Stromal cell of bone marrow (primary cell): ENCODE measurements at regions not wholly inside any gene's neighbourhood (a gene's known extent, or its start where the extent isn't known, plus 50 kb on each side); places are given as distances from the start of the nearest gene placed in this dataset.
"Not testable (repeated sequence)": the region's sequence is repeated elsewhere in the genome, so short reads cannot be mapped to it uniquely, and the experiment has no call there.

Experiments used
- DNase-seq: peaks from one replicate; pipeline ENCODE4 v3.0.0-alpha.2; 2012; ENCODE audit warnings: low read depth

DNA sequence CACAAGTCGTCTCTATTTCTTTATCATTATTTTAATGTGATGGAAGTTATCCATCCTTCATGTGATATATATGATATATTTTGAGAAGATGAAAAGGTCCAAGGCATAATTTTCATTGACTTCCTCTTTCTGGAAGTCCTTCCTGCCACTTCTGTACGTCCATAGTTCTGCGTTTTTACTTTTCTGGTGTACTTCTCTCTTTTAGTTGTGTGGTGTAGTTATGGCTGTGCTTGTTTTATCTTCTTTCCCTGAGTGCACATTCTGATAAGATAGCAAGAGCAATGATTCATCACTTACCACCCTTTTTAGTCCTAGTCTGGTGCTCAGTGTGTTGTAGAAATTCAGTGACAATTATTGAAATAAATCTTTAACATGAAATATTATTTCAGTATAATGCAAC lies 231.3 kb upstream of the FERD3L start:
- no peak for DNase-seq

DNA sequence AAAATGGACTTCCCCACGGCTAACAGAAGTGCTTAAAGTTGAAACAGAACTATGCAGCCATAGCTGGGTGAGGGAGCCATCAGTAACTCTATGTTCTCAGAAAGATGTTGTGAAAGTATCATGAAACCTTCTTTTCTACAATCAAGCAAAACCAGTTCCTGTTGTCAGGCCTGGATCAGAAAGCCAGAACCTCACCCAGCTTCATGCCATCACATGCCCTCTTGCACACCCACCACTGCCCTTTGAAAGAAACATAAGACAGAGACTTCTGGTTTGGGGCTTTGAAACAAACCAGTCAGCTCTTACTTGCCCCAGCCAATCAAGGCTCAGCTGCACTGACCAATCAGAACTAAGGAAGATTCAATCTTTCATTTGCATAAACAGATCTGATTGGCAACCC lies 230.8 kb upstream of the FERD3L start:
- DNase-seq, result no peak

DNA sequence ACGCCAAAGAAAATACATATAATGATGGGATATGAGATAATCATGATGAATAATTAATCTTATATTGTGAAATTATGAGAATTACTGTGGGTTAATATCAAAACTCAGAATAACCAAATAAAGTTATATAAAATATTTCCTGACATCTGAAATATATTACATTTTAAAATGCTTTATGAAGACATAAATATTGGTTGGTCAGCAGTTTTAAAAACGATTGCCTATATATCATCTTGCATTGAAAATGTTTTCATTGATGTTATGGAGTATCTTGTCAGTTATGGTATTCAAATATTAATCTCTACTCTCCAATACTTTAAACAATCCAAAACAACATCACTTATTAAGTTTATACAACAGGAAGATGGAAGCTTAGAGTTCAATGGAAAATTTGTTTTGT lies 228.1 kb upstream of the FERD3L start:
- no peak for DNase-seq

DNA sequence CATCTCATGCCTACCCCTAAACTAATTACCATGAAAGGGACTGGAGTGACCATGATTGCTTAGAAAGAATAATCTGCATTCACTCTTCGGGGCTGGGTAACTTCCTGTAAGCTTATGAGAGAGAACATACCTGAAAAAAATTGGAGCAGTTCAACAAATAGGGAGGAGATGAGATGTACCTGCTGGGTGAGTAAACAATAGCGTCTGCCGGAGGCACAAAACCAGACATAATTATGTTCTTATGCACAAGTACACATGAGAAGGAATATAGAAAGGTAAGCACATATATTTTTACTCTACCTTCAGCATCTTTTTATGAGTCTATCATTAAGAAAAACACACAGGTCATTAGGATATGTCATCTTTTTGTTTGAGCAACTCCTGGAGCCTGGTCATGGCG lies 224.6 kb upstream of the FERD3L start:
- DNase-seq, result no peak

DNA sequence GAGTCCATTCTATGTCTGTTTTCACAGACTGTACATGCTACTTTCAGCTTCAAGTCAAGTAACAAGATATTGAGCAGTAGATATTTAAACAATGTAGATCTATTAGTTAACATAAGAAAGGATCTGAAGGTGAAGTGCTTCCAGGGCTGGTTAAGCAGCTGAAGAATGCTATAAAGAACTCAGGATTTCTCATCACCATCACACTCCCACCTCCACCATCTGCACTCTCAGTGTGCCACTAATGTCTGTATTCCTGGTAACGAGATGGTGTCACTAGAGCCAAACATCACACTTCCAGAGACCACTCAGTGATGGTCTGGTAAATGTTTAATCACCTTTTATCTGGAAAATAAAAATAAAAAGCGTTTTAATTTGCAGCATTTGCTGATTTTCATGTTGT lies 224.0 kb upstream of the FERD3L start:
- no peak for DNase-seq

DNA sequence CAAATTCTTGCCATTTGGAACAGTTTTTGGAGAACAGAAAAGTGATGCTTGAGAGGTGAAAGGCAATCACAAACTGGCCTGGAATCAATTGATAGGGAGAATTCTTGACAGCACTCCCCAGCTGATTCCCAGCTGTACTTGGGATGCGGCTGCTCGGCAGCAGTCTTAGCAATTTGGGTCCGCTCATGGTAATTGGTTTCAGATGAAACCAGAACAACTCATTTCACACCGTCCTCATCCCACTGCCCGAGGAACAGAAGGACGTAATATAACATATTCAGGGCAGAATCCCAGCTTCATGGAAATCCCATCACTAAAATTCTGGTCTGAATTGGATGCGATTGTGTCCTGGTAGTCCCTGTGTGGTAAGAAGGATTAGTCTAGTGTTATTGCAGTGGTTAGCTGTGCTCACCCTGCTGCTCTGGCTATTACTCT lies 223.3 kb upstream of the FERD3L start:
- DNase-seq, result no peak

DNA sequence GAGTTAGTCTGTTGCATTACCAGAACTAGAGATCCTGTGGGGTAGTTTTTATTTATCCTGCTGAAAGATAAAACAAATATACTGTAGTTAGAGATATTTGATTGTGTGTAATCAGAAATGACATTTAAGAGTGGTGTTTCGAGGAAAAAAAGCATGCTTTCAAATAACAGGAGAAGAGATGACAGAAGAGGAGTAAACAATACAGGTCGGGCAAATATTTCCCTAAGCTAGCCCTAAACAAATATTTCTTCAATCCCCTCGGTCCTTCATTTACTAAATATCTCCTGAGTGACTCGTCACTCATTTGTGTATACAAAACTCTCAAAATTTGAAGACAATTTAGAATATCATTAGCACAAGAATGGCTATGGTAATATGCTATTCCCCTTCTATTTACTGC lies 219.7 kb upstream of the FERD3L start:
- no peak for DNase-seq

DNA sequence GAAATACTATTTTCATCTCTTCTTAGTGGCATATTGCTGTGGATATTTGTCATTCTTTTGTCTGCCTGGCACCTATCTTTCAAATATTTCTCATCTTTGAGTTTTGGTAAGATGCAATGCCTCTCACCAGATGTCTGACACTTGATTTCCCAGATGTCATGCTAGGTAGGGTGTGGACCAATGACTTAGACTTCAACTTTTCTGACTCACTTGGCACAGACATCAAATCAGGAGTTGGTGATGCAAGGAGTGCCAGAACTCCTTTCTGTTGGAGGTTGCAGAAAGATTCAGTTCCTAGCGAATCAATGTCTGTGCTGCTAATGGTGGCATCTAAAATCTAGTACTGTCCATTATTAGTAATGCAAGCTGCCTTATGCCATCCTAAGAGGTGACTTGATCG lies 216.9 kb upstream of the FERD3L start:
- peak; percentile 57 for DNase-seq

DNA sequence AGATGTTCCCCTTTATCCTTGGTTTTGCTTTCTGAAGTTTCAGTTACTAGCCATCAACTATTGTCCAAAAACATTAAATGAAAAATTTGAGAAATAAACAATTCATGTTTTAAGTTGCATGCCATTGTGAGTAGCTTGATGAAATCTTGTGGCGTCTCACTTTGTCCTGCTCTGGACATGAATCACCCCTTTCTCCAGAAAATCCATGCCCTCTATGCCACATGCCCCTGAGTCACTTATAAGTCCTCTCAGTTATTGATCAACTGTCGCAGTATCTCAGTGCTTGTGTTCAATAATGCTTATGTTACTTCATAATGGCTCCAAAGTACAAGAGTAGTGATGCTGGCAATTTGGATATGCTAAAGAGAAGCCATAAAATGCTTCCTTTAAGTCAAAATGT lies 208.0 kb upstream of the FERD3L start:
- DNase-seq, result peak; percentile 25

DNA sequence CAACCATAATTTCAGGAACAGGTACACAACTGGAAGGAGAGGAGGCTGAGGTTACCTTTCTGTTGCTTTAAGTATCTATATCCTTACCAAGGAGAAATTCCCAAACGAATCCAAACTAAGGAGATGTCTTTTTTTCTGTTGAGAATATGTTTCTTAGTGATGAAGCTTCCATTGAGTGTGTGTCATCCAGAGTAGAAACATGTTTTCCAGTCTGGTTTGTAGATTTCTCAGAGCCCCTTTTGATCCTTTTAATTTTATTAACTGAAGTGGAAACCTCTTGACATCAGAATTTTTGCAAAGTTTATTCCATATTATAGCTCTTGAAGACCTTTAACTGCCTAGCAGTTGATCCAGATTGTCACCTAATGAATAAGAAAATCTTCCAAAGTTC lies 207.1 kb upstream of the FERD3L start:
- peak; percentile 20 for DNase-seq

DNA sequence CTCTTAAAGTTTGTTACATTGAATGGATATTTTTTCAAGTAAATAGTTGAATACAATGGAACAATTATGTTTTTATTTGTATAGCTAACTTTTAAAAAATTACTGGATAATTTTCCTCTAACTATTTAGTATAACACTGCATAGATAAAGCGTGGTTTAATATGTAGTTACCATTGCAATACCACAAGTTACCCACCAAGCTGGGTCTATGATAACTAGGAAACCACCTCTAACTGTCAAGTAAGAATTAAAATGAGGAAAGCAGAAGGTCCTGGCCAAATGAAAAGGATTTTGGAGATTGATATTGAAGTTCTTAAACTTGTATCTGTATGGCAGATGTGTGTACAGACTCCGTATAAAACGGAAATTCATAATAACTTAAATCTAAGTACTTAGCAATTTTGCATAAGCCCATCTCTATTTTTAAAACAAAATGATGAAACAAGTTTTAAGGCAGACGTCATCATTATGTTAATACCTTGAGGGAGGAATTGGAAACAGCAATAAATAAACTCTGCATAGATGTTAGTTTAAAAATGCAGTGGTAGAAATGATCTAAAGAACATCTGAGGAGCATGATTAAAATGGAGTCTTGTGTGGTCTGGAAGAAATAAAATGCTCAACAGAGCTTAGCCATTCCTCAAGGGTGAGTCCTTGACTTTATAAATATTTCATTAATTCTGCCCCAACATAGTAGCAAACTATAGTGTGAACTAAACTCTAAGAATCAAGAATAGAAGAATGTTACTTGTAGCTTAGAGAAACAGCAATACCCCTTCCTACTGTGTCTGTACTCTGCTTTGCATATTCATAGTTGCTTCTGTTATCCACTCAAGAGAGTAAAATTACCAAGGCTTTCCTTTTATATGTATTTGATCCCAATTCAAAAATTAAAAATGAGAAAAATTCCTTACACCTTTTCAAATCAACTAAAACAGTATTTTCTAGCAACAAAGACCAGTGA lies 206.4 kb upstream of the FERD3L start:
- no peak for DNase-seq

DNA sequence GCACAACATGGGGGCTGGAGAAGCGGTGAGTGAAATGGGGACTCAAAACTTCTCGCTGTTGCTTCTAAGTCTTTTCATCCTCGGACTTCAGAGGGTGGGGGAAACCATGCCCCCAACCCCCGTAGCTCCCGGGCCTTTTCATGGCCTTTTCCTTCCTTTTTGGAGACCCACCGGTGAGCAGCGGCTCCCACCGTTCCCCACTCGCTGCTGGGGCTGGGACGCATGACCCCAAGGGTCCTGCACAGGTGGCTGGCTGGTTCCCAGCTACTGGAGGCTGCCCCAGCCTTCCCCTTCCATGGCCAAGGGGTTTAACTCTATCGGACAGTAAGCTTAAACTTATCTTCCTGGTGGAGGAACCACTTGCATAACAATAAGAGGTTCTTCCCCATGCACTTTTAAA lies 194.3 kb upstream of the FERD3L start:
- DNase-seq, result no peak

DNA sequence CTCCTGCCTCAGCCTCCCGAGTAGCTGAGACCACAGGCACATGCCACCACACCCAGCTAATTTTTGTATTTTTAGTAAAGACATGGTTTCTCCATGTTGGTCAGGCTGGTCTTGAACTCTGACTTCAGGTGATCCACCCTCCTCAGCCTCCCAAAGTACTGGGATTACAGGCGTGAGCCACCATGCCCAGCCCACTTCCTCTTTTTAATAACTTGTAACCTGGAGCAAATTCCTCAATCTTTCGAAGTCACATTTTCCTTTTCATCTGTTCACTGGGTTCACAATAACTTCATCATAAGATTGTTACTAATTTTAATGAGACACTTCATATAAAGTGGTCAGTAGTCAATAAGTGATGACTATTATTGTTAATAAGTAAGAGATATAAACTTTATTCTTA lies 193.3 kb upstream of the FERD3L start:
- DNase-seq, result not testable (repeated sequence)

DNA sequence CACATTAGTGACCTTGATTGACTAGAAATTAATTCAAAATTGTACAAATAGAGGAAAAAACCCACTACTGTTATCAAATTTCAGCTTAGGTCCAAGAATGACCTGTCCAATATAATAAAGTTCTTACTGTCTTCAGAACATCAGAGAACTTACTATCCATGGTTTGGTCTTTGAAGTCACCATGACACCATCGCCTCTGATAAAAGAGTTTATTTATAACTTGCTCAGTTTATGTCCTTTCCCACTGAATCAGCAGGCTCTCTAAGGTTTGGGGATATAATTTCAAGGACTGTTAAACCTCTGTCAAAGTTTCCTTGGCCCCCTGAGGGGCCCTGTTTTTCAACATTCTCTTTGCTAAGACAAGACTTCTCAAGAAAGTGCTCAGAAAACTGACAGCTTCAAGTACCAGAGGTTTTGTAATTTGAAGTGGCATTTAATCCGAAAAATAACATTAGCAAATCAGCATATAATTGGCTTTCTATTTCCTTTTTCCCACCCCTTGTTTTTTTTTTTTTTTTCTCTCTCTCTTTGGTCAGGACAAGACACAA lies 191.7 kb upstream of the FERD3L start:
- DNase-seq, result no peak

DNA sequence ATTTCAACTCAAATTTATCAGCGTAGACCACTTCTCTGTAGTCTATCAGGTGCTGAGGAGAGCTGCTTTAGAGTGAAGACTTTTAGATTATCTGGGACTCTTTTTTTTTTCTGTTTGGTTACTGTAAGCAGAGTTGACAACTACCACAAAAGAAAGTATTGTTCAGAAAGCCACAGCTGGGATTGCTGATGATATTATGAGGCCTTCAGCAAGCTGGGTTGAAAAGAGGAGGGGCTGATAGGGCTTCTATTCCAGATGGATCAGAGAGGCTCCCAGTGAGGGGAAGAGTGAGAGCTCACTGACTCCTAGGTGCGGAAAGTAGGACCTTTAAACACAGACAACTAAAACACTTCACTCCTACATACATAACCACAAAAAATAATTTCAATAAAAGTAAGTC lies 188.5 kb upstream of the FERD3L start:
- no peak for DNase-seq

DNA sequence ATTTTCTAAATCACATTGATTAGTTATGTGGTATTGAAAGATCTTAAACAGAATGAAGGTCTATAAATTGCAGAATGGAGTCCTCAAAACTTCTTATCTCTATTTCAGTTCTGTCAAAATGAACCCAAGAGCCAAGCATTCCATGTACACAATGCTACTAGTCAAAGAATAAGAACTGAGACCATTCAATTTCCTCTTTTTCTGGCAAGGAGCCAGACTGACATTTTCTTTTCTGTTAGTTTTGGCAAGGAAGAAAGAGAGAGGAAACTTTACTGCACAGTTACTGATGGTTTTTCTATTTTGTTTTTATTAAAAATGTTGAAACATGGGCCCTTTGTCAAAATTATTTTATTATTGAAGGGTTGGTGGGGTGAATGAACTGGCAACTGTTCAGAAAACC lies 181.8 kb upstream of the FERD3L start:
- DNase-seq, result peak; percentile 29

DNA sequence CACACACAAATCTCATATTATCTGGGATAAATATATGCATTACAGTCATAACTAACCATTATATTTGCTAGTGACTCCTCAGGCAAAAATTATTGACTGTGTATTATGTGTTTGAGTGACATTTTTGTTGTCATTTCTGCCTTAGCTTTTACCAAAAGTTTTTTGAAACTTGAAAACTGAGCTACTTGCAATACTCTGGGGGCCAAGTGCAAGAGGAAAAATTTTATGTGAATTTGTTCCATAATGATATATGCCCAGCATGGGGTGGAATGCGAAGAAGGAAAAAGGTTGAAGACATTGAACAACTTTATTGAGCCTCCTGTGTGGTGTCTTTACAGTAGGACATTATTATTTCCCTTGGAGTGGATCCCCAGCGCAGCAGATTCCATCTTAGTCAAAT lies 176.8 kb upstream of the FERD3L start:
- DNase-seq, result peak; percentile 9

DNA sequence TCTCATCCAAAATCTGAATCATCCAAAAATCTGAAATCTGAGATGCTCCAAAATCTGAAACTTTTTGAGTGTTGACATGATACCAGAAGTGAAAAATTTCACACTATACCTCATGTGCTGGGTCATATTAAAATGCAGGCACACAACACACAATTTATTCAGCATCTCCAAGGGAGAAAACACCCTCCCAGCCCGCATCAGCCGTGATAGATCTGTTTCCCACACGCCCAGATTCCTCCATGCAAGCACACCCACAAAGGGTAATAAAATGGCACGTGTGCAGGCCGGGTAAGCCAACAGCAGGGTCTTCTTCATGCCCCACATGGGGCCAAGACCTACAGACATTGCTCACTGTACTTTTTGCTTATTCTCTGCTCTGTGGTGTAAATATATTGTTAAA lies 173.1 kb upstream of the FERD3L start:
- no peak for DNase-seq

DNA sequence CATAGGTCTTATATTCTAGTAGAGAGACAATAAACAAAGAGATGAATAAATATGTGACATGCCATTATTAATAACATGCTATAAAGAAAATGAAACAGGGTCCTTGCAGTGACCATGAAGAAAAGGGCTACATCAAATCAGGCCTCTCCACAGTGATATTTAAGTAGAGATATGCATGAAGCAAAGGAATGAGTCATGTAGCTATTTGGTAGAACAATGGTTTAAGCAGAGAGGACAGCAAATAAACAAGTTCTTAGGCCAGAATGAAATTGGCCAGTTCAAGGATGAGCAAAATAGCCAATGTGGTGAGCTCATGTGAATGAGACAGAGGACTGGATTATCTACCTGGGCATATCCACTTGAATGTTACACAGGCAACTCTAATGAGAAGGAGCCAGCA lies 172.2 kb upstream of the FERD3L start:
- no peak for DNase-seq

DNA sequence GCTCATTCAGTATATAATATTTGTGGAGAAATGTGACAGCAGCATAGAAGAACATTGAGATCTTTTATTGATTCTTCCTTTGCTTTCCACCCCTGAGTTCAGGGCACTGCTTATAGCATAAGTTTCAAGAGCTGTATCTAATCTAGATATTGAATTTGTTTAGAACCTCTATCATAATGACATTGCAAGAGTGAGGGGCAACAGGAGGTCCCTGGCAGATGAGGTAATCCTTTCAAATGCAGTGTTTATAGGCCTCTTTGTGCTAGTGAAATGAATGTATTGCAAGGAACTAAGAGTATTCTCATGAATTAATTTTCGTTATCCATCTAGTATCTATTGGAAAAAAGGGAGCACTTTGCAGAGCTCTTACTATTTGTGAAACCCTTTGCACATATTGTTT lies 167.2 kb upstream of the FERD3L start:
- no peak for DNase-seq

DNA sequence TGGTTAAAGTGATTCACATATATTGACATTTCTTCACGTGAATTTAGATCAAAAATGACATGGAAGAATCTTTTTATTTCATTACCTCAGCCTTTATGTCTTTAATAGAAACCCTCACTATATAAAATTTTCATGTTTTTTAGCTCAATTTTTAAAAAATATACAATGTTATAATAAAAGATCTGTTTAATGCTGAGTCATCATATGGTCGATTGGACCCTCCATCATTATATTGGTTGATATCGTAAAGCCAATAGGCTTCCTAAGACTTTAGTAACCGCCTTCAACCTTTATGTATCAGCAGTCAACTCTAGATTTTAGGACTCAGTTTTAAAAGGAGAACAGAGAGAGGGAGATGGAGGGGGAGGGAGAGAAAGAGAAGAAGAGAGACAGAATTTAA lies 162.3 kb upstream of the FERD3L start:
- DNase-seq, result no peak

DNA sequence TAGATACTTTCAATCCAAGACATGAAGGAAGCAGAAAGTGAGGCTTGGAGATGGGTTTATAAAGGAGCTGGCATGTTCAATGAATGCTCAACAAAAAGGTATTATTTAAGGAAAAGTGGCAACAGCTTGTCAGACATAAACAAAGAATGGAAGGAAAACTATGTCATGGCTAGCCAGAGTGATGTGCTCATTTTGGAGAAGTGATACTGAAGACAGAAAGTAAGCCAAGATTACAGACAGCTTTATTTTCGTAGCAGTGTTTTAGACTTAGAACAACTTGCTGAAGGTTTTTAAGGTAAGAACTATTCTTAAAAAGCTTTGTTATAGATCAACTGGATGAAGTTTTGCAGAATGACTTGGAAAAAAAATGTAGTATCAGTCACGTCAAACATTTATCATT lies 160.5 kb upstream of the FERD3L start:
- DNase-seq, result no peak

DNA sequence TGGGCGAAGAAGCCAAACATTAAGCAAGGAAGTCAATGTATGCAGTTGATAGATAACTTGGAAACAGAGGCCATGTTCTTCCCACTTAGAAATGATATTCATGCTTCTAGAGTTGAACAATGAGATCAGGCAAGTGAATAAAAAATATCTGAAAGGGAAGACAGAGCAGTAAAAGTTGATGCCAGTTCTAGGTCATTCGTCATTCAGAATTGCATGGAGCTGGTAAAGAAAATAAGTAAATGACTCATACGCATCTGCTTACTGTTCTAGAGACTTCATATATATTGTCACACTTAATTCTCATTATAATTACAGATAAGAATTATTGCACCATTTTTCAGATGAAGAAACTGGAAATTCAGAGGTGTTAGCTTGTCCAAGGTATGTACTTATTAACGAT lies 158.9 kb upstream of the FERD3L start:
- DNase-seq, result no peak

DNA sequence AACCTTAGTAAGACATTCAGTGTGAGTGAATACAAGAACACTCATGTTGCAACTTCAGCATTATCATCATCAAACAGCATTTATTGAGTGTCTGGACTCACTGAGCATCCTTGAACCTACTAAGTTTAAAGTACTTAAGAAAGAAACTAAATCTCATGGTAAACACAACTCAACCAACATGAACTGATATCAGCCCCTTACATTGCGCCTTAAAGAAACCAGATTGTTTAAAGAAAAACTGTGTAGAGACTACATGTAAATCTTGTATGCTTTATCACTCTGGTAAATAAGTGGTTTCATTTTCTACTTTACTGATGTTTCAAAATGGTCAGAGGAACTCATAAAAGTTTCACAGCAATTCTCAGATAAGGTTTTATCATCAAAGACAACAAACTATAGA lies 157.5 kb upstream of the FERD3L start:
- DNase-seq, result no peak
